HG02885 (cell line): ENCODE measurements at regions not wholly inside any gene's neighbourhood (a gene's known extent, or its start where the extent isn't known, plus 50 kb on each side); places are given as distances from the start of the nearest gene placed in this dataset.

Experiments
- ATAC-seq: cut with Tn5 transposase; IDR thresholded peaks from one replicate; pipeline ENCODE4 v1.9.1; 2021; ENCODE audit warnings: mild to moderate bottlenecking; ENCODE audit not compliant: unreplicated experiment, poor library complexity

- ATAC-seq, result no peak
Measured at GRCh38 chr5:125185740-125186139, 439.3 kb upstream of the ZNF608 start.

GRCh38 chr5:125186911-125187375, 440.5 kb upstream of the ZNF608 start:
- ATAC-seq, result no peak

- ATAC-seq, result no peak
Measured at GRCh38 chr5:125189531-125189941, 443.1 kb upstream of the ZNF608 start.

- ATAC-seq, result no peak
Measured at GRCh38 chr5:125190232-125191087, 444.0 kb upstream of the ZNF608 start.

GRCh38 chr5:125194883-125195282, 448.4 kb upstream of the ZNF608 start:
- no peak for ATAC-seq

- no peak for ATAC-seq
Measured at GRCh38 chr5:125196481-125197111, 450.2 kb upstream of the ZNF608 start.

GRCh38 chr5:125197321-125197720, 450.9 kb upstream of the ZNF608 start:
- no peak for ATAC-seq

GRCh38 chr5:125198270-125198974, 452.0 kb upstream of the ZNF608 start:
- no peak for ATAC-seq

- ATAC-seq, result no peak
Measured at GRCh38 chr5:125199373-125199772, 452.9 kb upstream of the ZNF608 start.

GRCh38 chr5:125199968-125200865, 453.8 kb upstream of the ZNF608 start:
- no peak for ATAC-seq

- ATAC-seq, result no peak
Measured at GRCh38 chr5:125200866-125201373, 454.5 kb upstream of the ZNF608 start.

- ATAC-seq, result no peak
Measured at GRCh38 chr5:125201446-125202052, 455.1 kb upstream of the ZNF608 start.

GRCh38 chr5:125202353-125202752, 455.9 kb upstream of the ZNF608 start:
- no peak for ATAC-seq

GRCh38 chr5:125202871-125203438, 456.5 kb upstream of the ZNF608 start:
- ATAC-seq, result peak; percentile 55

- no peak for ATAC-seq
Measured at GRCh38 chr5:125203912-125204311, 457.5 kb upstream of the ZNF608 start.

- ATAC-seq, result no peak
Measured at GRCh38 chr5:125205601-125206225, 459.3 kb upstream of the ZNF608 start.

GRCh38 chr5:125207856-125208255, 461.4 kb upstream of the ZNF608 start:
- no peak for ATAC-seq

GRCh38 chr5:125209650-125210049, 463.2 kb upstream of the ZNF608 start:
- no peak for ATAC-seq
